ENCODE measurements at regions not wholly inside any gene's neighbourhood (a gene's known extent, or its start where the extent isn't known, plus 50 kb on each side); places are given as distances from the start of the nearest gene placed in this dataset.

DNA sequence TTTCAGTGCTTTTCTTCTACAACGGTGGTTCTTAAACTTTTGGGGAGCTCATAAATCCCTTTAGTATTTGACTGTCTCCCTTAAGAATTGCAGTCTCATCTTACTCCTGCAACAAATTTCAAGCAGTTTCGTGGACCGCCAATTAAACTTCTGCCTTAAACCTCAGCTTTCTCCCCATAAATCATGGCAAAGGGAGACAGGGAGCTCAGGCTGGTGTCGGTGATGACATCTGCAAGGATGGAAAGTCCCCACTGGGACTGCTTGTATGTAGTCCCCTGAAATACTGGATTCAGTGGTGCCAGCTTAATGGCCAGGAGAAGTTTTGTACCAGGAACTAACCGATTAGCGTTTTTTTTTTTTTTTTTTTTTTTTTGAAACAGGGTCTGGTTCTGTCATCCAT, 148.7 kb upstream of the ITGA6 start:
- TF ChIP-seq, protein P1, sequence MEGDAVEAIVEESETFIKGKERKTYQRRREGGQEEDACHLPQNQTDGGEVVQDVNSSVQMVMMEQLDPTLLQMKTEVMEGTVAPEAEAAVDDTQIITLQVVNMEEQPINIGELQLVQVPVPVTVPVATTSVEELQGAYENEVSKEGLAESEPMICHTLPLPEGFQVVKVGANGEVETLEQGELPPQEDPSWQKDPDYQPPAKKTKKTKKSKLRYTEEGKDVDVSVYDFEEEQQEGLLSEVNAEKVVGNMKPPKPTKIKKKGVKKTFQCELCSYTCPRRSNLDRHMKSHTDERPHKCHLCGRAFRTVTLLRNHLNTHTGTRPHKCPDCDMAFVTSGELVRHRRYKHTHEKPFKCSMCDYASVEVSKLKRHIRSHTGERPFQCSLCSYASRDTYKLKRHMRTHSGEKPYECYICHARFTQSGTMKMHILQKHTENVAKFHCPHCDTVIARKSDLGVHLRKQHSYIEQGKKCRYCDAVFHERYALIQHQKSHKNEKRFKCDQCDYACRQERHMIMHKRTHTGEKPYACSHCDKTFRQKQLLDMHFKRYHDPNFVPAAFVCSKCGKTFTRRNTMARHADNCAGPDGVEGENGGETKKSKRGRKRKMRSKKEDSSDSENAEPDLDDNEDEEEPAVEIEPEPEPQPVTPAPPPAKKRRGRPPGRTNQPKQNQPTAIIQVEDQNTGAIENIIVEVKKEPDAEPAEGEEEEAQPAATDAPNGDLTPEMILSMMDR (IDR thresholded peaks at IDR 0.05; ENCODE audit: low read length): no peak
- TF ChIP-seq EZH2 (IDR thresholded peaks at IDR 0.05; ENCODE audit: borderline replicate concordance, low read length): no peak

All from OCI-LY1 (cell line).